HepG2 (cell line): ENCODE measurements at regions not wholly inside any gene's neighbourhood (a gene's known extent, or its start where the extent isn't known, plus 50 kb on each side); places are given as distances from the start of the nearest gene placed in this dataset.

Source experiments
- ZNF616 ChIP-seq: sonication (generic); formaldehyde crosslinking; IDR thresholded peaks from 2 replicates; pipeline ENCODE4 v1.5.0; 2020; ENCODE audit warnings: low read depth, mild to moderate bottlenecking, missing genetic modification reagents
- ZNF891 ChIP-seq: sonication (generic); formaldehyde crosslinking; IDR thresholded peaks from 2 replicates; pipeline ENCODE4 v1.5.0; 2020; ENCODE audit warnings: mild to moderate bottlenecking, missing genetic modification reagents

DNA sequence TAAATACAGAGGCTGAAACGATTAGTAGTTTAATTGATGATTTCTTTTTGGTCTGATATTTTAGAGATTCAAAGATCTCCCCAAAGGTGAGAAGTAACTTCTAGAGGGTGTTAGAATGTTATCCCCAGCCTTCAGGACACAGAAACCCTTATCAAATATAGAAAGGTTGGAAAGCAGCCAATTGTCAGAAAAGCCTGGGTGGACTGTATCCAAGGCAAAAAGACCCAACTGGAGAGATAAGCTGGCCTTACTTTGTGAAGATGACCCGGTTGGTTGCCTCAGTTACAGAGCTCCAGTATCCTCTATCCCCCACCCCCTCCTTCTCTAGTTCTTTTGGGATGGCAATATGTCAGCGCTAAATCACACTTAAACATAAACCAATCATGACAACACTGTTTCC, 75.7 kb downstream of the GCNT4 start:
- no peak for TF ChIP-seq ZNF891 (CRISPR knock-in tag)
- no peak for TF ChIP-seq ZNF616
